Activated naive CD4-positive, alpha-beta T cell treated with anti-CD3 and anti-CD28 coated beads, Interleukin-2, amount 50 U/mL, for 16 hours (primary cell): ENCODE measurements at regions not wholly inside any gene's neighbourhood (a gene's known extent, or its start where the extent isn't known, plus 50 kb on each side); places are given as distances from the start of the nearest gene placed in this dataset.
"Not testable (repeated sequence)": the region's sequence is repeated elsewhere in the genome, so short reads cannot be mapped to it uniquely, and the experiment has no call there.

ENCODE experiments used
- DNase-seq: peaks from one replicate; pipeline ENCODE4 v3.0.0-alpha.2; 2020

DNA sequence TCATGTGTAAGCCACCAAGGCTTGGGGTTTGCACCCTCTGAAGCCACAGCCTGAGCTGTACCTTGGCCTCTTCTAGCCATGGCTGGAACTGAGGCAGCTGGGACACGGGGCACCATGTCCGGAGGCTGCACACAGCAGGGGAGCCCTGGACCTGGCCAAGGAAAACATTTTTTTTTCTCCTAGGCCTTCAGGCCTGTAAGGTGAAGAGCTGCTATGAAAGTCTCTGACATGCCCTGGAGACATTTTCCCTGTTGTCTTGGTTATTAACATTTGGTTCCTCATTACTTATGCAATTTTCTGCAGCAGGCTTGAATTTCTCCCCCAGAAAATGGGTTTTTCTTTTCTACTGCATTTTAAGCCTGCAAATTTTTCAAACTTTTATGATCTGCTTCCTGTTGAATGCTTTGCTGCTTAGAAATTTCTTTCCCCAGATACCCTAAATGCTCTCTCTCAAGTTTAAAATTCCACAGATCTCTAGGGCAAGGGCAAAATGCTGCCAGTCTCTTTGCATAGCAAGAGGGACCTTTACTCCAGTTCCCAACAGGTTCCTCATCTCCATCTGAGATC lies 295.8 kb downstream of the LTN1 start:
- no peak for DNase-seq

DNA sequence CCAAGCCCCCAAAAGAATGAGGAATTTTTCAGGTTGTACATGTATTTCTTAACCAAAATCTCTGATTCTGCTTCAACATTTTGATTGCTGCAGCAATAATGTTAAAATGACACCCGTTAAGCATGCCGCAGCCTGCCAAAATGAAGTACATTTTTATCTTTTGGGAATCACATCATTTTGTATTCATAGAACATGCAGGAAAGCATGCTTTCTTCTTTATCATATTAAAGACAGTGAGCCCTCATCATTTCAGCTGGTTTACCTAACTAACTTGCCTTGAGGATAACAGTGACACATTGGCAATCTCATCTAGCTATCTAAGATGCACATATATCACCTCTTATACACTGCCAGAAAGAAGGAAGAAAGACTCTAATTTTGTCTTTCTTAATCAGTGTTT lies 299.2 kb downstream of the LTN1 start:
- no peak for DNase-seq

DNA sequence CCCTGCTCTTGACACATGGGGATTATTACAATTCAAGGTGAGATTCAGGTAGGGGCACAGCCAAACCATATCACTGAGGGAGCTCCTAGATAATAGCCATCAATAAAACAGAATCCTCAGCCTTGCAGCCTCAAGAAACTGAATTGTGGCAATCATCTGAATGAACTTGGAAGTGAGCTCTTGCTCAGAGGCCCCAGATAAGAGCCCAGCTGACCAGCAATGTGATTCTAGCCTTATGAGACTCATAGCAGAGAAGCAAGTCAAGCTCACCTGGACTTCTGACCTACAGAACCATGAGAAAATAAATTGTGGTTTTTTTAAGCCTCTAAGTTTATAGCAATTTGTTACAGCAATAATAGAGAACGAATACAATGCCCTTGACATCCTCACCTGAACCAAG lies 302.5 kb downstream of the LTN1 start:
- no peak for DNase-seq

DNA sequence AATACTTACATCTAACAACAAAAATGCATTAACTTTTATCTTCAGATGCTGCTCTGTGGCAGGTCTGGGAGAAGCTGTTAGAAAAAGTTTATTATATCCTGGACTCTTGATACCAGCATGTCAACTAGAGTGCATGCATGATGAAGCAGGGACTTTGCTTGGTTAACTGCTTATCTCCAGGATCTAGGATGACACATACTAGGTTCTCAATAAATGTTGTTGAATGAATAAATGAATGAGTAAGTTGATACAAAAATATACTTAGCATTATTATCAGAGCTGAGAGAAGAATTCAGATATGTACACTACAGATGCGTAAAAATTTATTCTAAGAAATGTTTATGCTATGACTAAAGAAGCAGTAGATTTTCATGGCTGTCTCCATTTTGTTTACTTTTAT lies 304.3 kb downstream of the LTN1 start:
- DNase-seq, result no peak

DNA sequence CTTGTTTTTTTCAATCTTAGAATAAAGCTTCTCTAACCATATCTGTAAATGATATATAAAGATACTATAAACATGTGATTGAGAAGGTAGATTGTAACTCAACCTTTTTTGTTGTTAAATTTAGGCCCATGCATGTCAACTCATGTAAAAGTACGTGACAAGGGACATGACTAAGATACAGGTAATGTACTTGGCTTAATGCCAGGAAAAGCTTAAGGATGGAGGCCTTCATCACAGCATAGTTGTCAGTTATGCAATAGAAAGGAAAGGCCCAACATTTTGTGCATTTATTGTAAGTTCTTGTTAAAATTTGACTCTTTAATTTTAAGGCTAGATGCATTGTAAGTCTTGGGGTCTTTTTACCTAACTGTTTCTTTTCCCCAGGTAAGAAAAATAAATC lies 305.1 kb downstream of the LTN1 start:
- DNase-seq, result no peak

DNA sequence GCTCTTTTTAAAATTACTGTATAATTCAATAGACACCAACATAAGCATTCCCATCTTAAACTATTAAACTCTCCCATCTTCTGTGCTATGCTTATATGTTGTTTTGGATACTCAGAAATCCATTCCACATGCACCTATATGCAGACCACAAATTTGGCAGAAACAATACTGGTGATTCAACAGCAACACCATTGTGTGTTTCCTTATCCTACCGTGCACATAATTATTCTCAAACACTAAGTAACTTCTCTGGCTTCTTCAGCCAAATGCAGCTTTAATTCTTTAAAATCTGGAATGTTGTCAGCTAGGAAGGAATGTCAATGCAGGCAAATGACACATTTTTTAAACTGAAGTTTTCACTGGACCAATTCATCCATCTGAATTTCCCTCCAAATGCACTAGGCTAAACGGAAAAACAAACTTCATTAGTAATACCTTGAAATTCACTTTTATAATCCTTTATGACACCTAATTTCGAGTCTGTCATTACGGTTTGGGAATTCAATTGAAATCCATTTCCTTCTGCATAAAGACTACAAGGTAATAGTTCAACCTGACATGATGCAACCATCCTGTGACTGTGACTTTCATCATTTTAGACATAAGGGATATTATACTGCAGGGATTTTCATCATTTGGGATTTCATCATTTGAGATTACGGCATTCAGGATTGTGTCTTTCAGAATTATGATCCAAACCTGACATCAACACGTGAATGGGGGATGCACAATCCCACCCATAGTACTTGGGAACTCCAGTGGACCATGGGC lies 308.5 kb downstream of the LTN1 start:
- DNase-seq, result no peak

DNA sequence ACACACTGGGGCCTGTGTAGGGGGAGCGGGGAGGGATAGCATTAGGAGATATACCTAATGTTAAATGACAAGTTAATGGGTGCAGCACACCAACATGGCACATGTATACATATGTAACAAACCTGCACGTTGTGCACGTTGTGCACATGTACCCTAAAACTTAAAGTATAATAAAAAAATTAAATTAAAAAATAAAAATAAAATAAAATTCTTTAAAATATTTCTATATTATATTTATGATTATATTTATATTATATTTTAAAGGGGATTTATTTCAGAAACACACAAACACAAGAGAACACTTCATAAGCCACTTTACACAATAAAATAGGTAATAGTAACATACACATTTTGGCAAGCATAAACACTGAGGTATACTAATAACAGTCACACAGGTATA lies 309.8 kb downstream of the LTN1 start:
- not testable (repeated sequence) for DNase-seq

DNA sequence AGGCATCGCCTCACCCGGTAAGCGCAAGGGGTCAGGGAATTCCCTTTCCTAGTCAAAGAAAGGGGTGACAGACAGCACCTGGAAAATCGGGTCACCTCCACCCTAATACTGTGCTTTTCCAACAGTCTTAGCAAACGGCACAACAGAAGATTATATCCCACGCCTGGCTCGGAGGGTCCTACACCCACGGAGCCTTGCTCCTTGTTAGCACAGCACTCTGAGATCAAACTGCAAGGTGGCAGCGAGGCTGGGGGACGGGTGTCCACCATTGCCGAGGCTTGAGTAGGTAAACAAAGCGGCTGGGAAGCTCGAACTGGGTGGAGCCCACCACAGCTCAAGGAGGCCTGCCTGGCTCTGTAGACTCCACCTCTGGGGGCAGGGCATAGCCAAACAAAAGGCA lies 315.6 kb downstream of the LTN1 start:
- not testable (repeated sequence) for DNase-seq

DNA sequence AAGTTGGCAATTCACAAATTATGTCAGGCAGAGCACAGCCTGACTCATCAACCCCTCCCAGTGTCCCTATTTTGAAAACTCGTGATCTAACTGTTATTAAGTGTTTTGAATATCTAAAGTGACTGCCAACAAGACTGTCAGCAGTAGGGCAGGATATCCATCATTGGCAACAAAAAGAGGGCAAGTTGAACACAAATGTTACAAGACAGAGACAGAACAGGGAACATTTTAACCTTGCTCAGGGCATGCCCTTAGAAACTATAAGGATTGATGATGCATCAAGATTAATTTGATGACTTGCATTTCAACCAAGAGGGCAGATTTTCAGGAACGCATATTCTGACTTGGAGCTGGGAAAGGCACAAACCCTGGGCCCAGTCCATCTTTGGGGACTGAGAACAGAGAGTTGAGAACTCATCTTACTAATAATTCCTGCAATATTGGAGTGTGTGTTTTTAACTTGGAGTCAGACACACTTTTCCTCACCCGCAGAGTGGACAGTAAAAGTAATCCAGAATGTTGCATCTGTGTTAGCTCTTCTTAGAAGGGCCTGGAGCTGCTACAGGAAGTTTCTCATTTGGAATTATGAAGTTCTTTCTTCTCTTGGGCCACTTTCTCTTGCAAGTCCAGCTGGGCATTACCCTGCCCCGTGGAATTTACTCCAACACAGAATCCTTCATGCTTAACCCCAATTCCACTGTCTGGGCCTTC lies 317.2 kb downstream of the LTN1 start:
- no peak for DNase-seq

DNA sequence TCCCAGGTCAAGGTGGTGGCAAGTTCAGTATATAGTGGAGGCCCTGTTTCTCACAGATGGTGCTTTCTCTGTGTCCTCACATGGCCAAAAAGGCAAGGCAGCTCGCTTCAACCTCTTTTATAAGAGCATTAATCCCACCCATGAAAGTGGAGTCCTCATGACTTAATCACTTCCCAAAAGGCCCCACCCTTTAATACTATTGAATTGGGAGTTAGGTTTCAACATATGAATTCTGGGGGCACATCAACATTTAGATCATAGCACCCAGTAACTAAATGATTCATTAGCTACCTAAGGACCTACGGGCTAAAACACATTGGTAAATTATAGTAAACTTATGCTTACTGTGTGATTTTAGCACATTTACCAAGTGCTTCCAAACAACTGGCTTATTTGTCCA lies 317.9 kb downstream of the LTN1 start:
- DNase-seq, result no peak

DNA sequence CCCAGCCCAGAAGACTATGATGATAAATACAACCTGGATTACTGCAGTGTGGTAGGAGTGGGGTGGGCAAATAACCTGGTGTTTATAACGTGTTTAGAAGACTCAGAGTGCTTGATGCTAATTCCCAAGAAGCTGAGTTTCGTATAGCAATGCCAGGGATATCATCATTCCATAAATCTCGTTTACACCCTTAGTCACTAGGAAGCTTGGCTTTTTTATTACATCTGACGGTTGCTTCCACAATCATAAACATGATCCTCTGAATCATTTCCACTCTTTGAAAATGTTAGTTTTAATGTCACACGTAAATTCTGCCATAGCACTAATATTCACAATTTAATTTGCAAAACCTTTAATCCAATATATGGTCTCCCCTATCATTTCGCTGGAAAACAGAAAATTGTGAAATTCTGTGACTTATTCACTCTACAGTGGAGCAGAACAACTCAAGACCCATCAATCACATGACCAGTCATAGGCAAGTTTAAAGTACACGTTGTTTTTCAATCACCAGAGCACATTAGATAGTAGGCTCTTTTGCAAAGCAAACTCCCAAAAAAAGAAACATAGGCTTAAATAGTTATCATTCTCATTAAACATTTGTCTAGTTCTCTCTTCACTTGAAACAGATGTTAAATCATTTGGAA lies 321.0 kb downstream of the LTN1 start:
- no peak for DNase-seq

DNA sequence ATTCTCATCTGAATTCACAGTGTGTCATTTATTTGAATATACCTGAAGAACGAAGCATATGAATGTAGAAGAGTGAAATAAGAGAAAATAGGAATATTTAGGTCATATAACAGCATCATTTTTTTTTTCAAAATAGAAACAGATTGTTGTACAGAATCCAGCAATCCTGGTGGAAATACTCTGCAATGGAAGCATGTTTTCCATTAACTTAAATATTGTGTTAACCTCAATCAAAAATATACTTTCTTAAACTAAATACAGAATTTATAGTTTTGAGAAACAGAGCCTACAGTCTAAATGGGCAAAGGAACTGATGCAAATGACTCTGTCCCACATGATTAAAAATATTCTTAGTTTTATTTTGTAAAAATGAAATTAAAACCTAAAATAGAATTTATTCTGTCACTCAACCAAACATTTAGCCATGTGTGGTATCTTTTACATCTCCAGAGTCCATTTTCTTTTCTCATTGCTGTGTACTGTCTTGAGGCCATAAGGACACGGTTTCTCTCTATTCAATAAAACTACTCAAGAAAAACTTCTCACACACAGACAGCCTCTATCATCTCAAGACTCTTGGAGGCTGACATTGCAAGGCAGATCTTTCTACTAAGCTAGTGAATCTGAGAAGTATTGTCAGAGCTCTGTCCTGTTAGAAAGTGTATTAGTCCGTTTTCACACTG lies 322.6 kb downstream of the LTN1 start:
- no peak for DNase-seq

DNA sequence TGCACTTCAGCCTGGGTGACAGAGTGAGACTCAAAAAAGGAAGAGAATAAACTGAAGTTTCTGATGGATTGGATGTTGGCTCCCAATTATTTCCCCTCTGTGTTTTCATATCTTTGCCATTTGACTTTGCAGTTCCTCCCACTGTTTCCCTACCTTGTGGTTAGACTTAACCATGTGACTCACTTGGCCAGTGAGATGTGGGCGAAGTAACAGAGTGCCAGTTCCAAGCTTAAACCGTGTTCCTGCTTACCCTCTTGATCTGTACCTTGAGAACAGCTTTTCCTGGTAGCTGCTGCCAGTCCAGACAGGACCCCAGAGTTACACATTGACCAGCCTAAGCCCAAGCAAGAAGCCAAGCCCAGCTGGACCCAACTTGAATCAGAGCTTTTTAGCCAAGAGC lies 323.4 kb downstream of the LTN1 start:
- DNase-seq, result no peak

DNA sequence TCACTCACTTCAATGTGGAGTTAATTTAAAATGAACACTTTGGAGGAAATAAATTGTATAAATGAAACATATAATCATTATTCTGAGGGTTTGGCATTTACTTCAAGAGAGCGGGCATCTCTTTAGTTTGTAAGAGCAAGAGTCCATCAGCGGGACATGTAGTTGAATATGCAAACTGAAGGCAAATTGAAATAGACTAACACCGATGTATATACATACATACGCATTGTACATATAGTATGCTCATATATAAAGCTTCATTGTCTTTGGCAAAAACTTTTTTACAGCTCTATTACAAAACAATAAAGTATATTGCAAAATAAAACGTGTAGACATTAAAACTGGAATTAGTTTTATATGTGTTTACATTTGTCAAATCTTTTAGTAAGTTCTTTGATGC lies 328.9 kb downstream of the LTN1 start:
- DNase-seq, result no peak

DNA sequence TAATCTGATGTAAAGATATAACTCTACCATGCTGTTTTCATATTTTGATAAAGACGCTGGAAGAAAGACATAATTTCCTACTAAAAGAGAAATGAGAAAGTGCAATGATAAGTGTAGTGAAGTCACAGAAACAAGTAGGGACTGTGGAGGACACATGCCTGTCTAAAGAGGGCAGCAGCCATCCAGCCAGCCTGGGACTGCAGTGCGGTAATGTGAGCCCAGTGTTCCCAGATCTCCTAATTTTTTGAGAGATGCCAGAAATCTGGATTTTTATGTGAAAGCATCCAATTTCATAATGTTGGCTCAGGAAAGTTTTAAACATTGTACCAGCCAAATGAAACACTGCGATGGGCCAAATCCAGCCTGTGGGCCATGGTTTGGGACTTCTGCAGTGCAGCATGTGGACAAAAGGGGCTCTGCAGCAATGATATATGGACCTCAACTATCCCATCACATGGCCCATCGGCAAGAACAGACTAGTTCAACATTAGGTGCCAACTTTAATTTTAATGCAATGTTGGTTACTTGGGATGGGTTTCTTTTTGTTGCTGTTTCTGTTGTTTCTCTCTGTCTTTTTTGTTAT lies 329.5 kb downstream of the LTN1 start:
- no peak for DNase-seq

DNA sequence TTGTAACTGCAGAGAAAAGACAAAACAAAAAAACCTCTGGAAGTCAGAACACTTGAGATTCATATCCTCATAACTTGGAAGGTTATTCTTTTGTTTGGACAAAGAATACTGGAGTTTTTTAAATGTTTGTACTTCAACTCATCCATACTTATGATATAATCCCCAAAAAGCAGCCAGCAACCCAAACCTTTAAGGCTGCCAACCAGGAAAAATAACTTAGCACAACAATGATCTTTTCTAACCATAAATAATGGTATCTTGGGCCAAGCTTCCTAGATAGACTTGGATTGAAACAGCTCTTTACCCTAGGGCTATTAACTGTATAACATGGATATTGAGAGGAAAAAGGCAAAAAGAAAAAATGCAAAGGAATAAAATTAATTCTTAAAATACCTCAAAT lies 335.1 kb downstream of the LTN1 start:
- DNase-seq, result no peak

DNA sequence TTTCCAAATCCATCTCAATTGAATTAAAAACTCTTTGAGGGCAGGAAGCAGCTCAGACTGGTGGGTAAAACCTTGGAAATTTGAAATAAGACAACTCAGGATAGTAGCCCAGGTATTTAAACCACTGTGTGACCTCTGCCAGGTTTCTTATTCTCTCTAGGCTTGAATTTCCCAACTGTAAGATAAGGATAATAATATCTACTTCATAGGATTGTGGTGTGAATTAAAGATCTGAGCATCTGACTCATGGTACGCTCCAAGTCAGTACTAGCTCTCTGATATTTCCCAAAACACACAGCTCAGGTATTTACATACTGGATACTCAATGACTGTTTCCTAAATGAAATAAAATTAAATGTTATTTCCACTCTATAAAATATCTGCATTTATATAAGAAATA lies 337.2 kb downstream of the LTN1 start:
- DNase-seq, result no peak

DNA sequence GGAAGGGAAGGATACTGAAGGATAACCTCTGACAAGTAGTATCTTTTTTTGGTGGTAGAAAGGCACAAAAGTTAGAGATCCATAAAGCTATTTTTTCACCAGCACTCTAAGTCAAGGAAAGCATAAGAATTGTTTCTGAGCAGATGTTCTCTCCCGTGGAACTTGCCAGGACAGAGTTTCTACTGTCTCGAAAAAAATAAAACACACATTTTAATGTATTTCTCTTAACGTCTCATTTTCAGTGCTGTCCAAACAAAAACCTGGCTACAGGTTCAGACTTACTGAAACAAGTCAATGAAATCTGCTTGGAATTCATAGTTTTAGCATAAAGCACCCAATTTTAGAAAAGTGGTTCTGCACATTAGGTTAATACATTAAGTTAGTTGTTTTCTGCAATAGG lies 338.3 kb downstream of the LTN1 start:
- DNase-seq, result no peak

DNA sequence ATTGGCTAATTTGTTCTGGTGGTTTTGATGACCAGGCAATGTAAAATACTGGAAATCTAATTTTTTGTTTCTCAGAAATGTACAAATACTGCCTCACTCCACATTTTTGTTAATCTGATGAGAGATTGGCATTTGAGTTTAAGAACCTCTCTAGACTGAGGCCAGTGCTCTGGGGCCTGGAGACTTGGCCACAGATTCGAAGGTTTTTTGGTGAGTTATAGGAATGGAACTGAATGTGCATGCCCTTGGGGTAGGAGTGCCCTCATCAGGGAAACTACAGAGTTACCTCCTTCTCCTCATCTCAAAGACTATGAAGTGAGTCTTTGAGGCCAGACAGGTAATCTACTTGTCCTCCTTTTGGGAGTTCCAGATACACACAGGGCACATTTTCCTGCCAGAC lies 347.9 kb downstream of the LTN1 start:
- no peak for DNase-seq

DNA sequence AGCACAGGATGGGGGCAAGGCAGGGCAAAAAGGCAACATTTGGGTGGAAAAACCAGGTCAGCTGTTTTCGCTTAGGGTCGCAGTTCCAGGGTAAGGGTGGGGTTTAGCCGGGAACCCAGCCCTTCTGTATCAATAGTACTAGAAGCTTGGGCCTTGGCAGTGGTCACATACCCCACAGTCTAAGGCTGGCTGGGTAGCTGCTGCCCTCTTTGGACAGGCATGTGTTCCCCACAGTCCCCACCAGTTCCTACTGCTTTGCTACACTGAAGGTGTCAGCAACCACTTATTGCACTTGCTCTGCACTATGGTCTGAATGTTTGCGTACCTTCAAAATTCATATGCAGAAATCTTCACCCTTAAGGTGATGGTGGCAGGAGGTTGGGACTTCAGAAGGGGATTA lies 349.8 kb downstream of the LTN1 start:
- no peak for DNase-seq

DNA sequence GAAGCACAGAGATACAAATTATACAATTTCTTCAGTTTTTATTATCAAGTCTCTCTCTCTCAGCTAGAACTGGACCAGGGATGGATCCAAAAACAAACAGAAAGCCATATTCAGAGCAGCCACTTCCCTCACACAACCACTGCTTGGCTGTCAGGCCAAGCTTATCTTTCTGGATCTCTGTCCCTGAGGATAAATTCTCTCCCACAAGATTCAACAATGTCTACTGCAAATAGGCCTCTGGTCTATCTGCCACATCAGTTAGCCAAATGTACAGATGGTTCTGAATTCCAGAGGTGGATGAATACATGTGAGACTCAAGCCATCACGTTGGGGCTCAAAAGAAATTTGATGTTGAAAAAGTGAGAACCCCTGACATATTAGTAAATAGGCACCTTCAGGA lies 350.9 kb downstream of the LTN1 start:
- no peak for DNase-seq

DNA sequence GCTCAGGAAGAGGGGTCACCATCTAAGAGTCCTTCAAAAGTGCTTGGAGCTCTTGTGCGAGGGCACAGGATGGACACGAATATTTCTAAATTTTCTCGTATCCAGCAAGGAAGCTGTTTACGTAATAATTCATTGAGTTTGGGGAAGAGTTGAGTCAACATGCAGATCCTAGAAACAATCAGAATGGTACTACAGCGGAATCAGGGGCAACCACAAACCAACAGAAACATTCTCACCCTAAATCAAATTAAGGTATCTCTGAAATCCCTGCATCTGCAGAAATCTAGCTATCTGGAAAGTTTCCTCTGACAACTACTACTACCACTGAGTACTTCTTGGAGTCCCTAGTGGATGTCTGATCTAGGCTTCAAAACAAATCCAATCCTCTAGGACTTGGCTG lies 352.4 kb downstream of the LTN1 start:
- DNase-seq, result no peak

DNA sequence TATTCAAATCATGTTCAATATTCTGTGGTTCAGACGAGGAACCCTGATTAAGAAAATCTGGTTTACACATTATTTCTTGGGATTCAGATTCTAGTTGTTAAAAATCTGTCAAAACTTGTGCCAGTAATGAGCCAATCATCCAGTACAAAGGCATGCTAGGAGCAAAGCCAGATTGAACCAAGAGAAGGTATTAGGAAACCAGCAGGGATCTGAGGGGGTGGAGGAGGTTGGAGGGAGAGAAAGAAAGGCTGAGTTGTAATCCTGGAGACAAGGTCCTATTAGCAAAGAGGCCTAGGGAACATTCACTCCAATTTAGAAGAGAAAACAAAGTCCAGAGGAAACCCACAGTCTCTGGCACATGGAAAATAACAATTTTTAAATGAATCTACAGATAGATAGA lies 352.9 kb downstream of the LTN1 start:
- DNase-seq, result no peak
